ENCODE measurements at regions not wholly inside any gene's neighbourhood (a gene's known extent, or its start where the extent isn't known, plus 50 kb on each side); places are given as distances from the start of the nearest gene placed in this dataset.

GRCh38 chr5:2901096-2901495 is 149.6 kb upstream of the IRX2 start:
- Histone ChIP-seq H3K9me2 (ENCODE audit: insufficient read depth) (no peaks in the 10 kb centered on the region), H3K79me2 (replicated peaks; ENCODE audit: insufficient read depth) (no peaks in the 10 kb centered on the region), H3K4me1 (ENCODE audit: insufficient read depth) (no peaks in the 10 kb centered on the region), H3K36me3 (ENCODE audit: insufficient read depth) (no peaks in the 10 kb centered on the region), H3K4me2 (no peak overlapping the region), H4K20me1 (replicated peaks; ENCODE audit: insufficient read depth) (no peaks in the 10 kb centered on the region), H3K27me3 (ENCODE audit: insufficient read depth) (no peaks in the 10 kb centered on the region), H3F3A (replicated peaks; ENCODE audit: low read depth) (no peaks in the 10 kb centered on the region), H2AFZ (no peak overlapping the region), H3K4me3 (no peak overlapping the region), H3K27ac (ENCODE audit: low read depth) (no peak overlapping the region)
- ATAC-seq (no peak), DNase-seq (ENCODE audit: low spot score) (no peak)
- no peaks in the 10 kb centered on the region for H3K4me1 Mint-ChIP-seq
- no peak overlapping the region for H3K27ac Mint-ChIP-seq
- TF ChIP-seq ZNF114 (CRISPR knock-in tag; IDR thresholded peaks at IDR 0.05) (no peak), ZNF462 (CRISPR knock-in tag; IDR thresholded peaks at IDR 0.05) (no peak), CTCF (conservative IDR thresholded peaks at IDR 0.05; ENCODE audit: low read depth in 2 of 2) (no peak), JUNB (IDR thresholded peaks at IDR 0.05; ENCODE audit: unreplicated experiment) (no peak), CREB1 (CRISPR knock-in tag; IDR thresholded peaks at IDR 0.05; ENCODE audit: low read depth) (no peak), ETS1 (IDR thresholded peaks at IDR 0.05) (no peak), EZH2 (IDR thresholded peaks at IDR 0.05; ENCODE audit: low read depth, unreplicated experiment) (no peak), ZNF331 (CRISPR knock-in tag; IDR thresholded peaks at IDR 0.05; ENCODE audit: low read depth) (no peak)
- peaks cover 7% of the 10 kb centered on the region for H3K27me3 Mint-ChIP-seq (ENCODE audit: insufficient read depth, low read depth, poor library complexity)
- no peak overlapping the region for H3K4me3 Mint-ChIP-seq
- H3K9me3 Mint-ChIP-seq = no peaks in the 10 kb centered on the region; the same call in 2 of the 3 replicates
- no peaks in the 10 kb centered on the region for H3K36me3 Mint-ChIP-seq (ENCODE audit: low read depth)
